Fibroblast of peridontal ligament (primary cell): ENCODE measurements at regions not wholly inside any gene's neighbourhood (a gene's known extent, or its start where the extent isn't known, plus 50 kb on each side); places are given as distances from the start of the nearest gene placed in this dataset.

Experiments used
- DNase-seq: peaks from one replicate; pipeline ENCODE4 v3.0.0-alpha.2; 2010; ENCODE audit errors: extremely low read depth

DNA sequence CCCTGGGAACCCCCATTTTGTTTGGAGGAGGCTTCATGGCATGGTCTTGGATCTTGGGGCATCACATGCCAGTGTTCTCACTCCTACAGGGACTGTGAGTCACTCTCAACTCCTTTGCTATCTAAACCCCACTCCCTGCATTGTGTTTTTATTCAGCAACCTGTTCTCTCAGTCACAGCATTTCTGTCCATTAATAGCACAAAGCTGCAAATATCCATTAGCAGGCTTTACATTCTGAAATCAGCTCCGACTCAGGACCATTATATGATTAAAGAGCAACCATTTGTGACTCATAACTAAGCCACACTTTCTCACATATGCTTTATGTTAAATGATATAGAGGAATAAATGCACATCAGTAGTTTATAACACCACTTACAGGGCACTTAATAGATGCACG, 462.1 kb upstream of the BRINP1 start:
- DNase-seq, result no peak

DNA sequence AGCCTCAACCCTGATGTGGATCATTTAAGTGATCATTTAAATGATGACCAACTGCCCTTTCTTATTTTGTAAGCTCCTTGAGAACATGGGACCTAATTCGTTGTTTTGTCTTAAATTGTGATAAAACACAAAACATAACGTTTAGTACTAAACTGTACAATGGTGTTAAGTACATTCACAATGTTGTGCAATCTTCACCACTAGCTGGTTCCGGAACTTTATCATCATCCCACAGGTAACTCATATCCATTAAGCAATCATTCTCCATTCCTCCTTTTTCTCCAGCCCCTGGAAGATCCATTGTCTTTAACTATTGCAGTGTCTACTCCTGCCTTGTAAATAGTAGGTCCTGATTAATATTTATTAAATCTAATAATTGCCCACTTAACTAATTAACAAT, 460.5 kb upstream of the BRINP1 start:
- no peak for DNase-seq

DNA sequence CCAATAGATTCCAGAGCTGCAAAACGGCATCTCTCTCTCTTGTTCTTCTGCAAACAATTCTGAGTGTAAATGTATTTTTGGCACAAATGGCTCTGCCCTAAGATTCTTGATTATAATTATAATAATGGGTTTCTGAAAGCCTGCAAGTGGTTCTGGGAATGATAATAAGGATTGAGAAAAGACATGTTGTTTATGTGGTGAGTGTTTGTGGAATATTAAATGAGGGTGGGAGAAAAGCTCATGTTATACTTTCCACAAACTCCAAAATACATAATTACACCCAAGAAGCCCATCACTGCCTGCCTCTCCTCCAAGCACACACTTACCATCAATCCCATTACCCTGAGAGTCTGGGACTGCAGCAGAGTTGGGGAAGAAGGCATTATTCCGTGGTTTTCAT, 460.0 kb upstream of the BRINP1 start:
- DNase-seq, result no peak

DNA sequence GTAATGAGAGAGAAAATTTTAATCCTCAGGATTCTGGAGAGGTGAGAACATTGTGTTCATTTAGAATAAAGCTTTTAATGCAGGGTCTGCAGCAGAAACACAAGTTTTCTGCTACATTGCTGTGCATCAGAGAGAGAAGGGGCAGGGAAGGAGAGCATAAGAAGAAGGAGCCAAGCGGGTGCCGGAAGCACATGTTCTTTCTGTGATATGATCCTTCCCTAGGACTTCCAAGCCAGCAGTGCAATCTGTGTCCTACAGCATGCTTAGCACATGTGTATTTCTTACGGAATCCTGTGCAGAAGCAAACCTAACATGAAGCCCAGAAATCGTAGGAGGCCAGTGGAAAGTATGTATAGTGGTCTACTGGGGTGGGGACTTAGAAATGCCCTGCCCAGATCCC, 458.3 kb upstream of the BRINP1 start:
- no peak for DNase-seq

DNA sequence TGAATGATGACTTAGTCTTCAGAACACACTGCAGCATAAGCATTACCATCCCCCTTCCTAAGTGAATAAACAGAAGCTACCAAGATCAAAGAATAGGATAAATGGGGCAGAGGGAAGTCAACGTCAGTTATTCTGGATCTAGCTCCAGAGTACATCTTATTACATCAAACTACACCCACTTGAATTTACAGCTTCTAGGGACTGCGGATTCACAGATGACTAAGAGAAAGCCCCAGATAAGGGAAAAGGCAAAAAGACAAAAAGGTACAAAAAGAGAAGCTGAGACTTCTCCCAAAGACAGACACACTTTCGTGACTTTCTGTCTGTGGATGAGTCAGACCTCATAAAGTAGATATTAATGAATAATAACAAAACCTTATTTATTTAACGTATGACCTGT, 457.9 kb upstream of the BRINP1 start:
- no peak for DNase-seq

DNA sequence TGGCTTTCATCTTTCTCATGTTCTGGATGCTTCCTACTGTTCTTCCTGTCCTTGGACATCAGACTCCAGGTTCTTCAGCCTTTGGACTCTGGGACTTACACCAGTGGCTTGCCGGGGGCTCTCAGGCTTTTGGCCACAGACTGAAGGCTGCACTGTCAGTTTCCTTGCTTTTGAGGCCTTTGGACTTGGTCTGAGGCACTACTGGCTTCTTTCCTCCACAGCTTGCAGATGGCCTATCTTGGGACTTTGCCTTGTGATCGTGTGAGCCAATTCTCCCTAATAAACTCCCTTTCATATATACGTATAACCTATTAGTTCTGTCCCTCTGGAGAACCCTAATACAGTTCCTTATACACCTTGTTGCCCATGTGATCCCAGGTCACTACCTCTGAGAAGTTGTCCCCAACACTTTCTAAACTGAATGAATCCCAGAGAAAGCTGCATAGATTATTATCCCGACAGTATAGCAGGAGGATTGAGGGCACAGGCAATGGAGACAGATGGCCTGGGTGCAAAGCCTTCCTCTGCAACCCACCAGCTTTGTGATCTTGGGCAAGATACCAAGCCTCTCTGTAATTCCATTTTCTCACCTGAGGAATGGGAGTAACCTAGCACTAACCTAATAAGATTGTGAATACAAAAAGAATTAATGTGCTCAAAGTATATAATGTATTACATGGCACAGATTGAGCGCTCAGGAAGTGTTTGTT, 449.6 kb upstream of the BRINP1 start:
- DNase-seq, result no peak

DNA sequence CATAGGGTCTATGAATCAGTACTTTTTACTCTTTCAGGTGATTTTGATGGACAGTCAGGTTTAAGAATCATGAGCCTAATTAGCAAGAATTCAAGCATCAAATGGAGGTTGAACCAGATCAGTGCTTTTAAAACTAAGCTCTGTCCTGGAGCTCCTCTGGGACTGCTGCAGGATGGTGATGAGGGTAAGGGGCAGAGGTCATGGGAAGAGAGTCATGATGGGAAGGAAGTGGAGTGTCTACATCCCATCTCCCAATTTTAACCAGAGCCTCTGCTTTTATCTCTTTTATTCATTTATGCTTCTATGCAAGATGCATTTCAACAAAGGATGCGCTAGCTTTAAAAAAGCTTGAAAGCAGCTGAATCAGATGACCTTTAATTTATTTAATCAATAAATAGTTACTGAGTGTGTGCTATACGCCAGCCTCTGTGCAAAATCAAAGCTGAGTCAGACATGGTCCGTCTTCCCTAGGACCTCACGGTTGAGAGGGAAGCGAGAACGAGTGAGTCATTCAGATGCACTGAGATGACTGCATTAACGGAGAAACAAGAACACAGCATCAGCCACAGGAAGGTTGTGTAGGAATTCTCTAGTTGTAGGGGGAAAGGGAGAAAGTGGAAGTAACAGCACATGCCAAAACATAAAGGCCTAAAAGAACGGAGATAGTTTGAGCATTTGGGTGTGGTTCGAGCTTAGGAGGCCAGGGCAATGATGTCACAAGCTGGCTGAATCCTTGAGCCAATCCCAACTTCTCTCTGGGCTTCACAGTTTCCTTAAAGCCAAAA, 441.6 kb upstream of the BRINP1 start:
- DNase-seq, result peak; percentile 17

DNA sequence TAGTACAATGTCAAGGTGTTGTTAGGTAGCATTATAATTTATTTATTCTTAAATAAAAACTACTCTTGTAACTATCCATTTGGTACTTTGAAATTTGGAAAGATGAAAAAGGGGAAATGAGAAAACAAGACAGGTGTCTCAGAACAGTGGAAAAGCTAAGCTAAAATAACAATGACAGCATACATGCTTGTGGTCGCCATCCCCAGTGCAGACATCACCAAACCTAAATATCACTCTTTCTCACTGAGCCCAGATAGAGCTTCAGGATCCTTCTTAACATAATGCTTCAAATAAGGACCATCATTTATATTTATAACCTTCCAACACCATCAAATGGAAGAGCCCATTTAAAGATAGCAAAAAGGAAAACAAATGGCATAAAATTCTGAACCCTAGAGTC, 434.4 kb upstream of the BRINP1 start:
- DNase-seq, result no peak

DNA sequence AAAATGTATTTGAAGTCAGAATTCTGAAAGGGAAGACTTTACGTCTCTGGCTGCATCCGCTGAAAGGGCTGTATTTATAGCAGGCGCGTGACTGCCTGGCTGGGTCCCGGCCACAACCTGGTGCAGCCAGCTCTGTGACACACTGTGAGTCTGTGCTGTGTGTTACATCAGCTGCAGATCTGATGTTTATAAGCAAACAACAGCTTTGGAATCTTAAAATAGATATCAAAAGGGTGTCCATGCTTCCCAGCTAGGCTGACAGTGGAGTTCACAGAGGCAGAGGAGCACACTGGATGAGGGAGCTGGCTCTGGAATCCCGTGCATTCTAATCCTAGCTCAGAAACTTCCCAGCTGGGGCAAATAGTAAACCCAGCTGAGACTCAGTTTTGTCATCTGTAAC, 433.4 kb upstream of the BRINP1 start:
- peak; percentile 7 for DNase-seq

DNA sequence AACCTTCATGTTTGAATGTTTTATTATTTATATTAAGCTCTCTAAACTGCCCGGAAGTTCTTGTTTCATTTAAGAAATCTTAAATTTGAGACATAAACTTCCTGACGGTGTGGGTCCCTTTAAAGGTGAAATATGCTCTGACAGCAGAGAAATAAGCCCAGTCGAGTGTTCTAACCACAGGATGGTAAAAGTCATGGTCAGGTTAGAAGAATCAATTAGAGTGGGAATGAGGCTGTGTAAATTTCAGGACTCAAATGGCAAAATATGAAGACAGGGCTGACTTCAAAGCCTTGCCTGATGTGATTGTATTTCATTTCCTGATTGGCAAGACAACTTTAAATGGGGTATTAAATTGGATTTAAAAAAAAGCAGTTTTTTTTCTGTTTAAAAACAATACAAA, 432.9 kb upstream of the BRINP1 start:
- no peak for DNase-seq

DNA sequence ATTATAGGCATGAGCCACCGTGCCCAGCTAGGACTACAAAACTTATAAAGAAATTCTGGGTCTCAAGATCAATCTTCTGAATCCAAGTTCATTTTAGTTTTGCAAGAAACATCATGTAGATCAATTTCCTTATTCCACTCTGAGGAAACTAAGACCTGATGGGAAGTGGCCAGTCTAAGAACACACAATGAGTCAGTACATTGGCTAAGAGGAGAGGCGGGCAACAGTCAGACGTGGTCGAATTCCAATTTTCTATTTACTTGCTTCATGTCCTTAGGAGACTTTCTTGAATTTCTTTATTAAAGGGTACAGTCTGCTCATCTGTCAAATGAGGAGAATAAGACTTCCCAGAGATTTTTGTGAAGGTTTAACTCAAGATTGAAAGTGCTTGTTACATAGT, 432.1 kb upstream of the BRINP1 start:
- peak; percentile 3 for DNase-seq

DNA sequence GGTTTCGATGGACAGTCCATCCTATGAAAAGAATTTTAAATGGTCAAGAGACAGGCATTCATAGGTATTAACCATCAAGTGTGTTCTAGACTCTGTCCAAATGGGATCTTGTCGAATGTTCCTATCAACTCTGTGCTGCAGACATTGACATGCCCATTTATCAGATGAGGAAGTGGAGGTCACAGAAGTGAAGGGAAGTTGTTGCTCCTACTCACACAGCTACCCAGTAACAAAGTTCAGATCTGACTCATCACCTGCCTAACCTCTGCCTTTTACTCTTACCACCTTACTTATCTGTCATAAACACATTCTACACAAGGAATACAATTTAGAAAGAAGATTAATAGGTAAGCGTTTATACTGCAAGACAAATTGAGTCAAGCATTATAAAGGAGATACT, 426.2 kb upstream of the BRINP1 start:
- no peak for DNase-seq

DNA sequence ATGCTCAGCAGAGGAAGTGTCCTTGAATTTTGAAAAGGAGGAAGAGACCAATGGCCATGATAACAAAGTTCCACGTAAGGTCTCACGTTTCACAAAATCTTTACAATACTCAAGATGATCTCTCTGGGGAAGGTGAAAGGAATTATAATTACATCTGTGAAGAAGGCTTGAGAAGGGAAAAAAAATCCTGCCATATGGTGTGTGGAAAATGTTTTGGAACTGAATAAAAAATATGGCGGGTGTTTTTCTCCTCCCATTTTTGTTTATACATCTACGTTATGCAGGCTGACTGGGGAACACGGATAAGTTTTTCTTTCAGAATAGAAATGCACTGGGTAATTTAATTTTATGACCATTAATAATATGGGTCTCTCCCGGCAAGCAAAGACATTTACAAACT, 425.6 kb upstream of the BRINP1 start:
- DNase-seq, result no peak

DNA sequence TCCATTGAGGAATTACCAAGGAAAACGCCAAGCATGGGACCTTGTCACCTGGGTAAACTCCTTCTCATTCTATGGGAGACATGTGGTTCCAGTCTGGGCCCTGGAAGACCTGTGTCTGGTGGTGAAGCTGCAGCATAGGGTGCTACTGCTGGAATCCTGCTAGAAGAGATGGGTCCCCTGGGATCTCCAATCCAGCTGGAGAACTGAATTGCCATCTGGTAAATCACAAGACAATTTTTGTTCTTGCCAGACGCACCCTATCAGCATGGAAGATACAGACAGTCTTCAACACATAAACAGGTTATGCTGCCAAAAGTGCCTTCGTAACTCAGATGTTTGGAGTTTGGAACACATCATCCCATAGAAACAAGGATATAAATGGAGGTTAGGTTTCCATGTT, 424.0 kb upstream of the BRINP1 start:
- DNase-seq, result no peak

DNA sequence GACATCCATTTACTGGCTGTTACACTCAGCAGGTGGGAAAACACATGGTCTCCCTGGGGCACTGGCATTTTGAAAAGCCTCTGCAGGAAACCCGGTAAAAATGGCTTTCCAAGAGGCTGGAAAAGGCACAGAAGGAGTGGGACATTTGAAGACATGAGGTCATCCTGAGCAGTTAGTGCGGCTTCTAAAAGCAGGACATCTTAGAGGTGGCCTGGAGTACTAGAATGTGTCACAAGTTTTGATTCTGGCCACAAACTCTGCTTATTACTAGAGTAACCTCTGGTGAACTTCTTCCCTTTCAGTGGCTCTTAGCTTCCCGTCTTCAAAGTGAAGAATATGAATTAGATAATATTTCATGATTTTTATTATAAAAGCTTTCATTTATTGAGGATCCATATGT, 423.0 kb upstream of the BRINP1 start:
- DNase-seq, result no peak

DNA sequence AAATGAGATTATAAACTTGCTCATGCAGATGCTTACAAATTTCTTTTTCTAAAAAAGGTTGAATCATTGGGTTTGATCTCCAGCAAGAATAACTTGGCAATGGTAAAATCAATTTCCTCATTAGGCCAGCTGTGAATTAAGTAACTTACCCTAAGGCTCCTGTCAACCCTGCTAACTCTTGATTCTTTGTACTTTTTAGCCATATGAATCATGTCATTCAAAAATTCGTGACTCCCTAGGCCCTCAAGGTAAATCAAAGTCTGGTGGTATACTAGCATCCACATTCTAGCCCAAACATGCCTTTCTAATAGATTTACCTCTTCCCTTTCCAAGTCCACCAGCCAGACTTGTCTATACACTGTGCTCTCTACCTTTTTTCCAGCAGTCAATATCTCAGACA, 420.8 kb upstream of the BRINP1 start:
- no peak for DNase-seq

DNA sequence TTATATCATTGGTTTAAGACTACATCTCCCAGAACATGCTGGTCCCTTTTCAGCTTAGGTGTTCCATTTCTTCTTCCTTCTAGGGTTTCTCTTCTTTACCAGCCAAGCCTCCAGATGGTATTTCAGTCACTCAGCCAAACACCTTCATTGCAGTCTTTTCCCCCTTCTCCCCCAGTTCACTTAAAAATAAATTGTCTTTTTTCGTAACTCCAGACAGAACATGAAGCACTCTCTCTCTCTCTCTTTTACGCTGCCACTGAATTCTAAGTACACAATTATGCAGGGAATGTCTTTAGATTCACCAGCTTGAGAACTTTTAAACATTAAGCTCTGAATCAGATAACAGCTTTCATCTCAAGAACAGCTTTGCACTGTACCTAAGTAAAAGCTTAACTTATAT, 419.7 kb upstream of the BRINP1 start:
- no peak for DNase-seq

DNA sequence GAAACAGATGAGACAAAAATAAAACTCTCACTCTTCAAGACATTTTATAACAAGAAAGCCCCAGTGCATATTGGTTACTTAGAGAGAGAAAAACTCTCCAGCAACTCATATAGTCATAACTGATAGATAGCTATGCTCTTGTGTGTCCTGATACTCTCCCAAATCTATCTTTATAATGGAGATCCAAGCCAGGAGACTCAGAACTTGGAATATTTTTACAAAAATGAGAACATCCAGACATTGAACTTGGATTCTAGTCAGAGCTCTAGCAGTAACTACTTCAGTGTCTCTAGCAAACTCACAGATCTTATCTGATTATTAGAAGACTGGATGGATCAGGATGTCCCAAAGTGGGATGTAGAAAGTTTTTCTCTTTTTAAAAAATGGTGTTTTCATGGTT, 412.7 kb upstream of the BRINP1 start:
- DNase-seq, result no peak

DNA sequence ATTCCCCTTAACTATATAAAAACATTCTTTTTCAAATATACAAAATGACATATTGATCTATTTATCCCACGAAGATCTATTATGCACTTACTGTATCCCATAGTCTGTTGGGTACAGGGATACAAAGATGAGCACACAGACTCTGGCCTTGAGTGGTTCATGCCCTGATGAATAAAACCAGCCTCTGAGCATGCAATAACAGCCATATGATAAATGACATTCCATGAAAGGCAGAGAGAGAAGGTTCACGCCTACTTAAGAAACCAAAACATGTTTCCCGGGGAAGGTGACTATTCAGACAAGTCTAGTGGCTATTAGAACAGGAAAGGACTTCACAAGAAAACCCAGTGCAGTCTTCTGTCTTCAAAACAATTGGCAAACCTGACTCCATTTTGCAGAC, 406.2 kb upstream of the BRINP1 start:
- DNase-seq, result no peak

DNA sequence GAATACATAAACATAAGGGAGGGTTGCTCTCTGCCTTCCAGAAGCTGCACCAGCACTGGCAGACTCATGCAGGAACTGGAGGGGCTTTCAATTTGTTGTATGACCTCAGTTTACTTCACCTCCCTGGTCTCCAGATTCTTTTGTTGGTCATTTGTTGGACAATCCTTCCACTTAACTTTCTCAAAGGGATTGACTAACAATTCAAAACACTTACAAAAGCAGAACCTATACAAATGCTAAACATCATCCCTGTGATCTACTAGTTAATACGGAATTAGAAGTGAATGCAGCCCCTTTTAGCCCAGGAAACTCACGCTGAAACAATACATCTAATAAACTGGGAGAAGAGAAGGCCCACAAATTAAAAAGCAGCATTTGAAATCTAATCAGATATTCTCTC, 404.6 kb upstream of the BRINP1 start:
- DNase-seq, result no peak

DNA sequence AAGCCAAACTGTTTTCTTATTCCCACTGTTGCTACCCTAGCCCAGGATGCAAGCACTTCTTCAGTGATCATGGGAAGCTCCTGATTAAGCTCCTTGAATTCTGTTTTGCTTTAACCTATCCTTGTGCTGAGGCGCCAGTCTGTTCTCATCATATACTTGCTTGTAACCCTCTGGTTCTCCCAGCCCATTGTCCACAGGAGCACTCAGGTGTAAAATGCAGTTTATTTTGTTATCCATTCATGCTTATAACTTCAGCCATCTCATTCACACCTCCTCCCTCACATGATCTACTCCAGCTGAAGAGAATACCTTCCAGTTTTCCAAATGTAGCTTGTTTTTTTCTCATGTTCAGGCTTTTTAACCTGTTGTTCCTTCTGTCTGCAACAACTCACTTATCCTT, 402.1 kb upstream of the BRINP1 start:
- DNase-seq, result no peak

DNA sequence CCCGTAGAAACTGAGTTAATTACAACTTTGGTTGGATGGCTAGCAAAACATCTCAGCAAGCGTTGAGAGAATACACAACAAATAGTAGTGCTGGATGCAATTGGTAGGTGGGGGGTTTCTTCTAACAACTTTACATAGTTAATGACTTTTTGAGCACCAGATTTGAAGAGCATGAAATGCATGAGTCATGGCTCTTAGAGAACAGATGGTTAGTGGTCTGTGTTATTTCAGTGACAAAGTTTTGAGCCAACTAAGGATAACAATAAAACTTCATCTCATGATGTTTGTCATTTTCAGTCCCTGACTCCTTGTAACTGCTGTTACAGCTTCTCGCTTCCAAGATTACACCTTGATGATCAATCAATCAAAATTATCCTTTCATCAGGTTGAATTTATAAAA, 399.0 kb upstream of the BRINP1 start:
- no peak for DNase-seq

DNA sequence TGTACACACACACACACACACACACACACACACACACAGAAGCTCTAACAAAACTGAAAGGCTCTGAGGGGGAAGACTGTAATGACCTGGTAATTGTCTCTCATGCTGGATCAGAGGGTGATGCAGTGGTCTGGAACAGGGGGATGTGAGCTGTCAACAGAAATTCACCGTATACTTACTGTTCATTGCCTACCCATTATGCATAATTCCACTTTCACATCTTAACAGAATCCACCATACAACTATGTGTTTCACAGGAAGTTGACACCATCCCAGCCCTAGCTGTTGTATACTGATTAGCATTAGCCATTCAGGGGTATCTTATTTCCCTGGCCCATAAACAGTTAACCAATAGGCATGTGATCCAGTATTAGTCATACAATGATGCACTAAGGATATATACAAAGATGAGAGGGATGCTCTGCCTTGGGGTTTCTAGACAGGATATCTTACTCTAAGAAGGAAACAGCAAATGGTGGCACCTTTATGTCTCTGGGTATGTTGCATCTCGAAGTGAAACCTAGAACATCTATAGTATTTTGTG, 396.5 kb upstream of the BRINP1 start:
- no peak for DNase-seq
